Liver (tissue), 8 donors: ENCODE measurements at regions not wholly inside any gene's neighbourhood (a gene's known extent, or its start where the extent isn't known, plus 50 kb on each side); places are given as distances from the start of the nearest gene placed in this dataset.

Source experiments
- DNase-seq: peaks from one replicate; pipeline ENCODE4 v3.0.0-alpha.2; 2017; ENCODE audit warnings: low spot score
- H3K27ac ChIP-seq, 2 donors: one replicate each; pipeline ENCODE4 v1.7.0; 2013; ENCODE audit warnings: inconsistent platforms in 2 of 2, low read length in 2 of 2, control low read depth in 1 of 2, low read depth in 1 of 2, mild to moderate bottlenecking in 1 of 2
- H3K27me3 ChIP-seq, 4 donors: one replicate each; pipeline versions ENCODE4 v1.6.1 to v1.7.0; 2013; ENCODE audit warnings: low read length in 3 of 4, inconsistent platforms in 1 of 4, mild to moderate bottlenecking in 1 of 4, moderate library complexity in 1 of 4; ENCODE audit not compliant: control insufficient read depth in 4 of 4, insufficient read depth in 4 of 4
- H3K36me3 ChIP-seq, 4 donors: one replicate each; pipeline versions ENCODE4 v1.6.1 to v1.7.0; 2013; ENCODE audit warnings: low read length in 3 of 4, mild to moderate bottlenecking in 3 of 4, low read depth in 1 of 4, moderate library complexity in 1 of 4; ENCODE audit not compliant: control insufficient read depth in 4 of 4, insufficient read depth in 3 of 4
- H3K4me1 ChIP-seq, 4 donors: one replicate each; pipeline versions ENCODE4 v1.6.1 to v1.7.0; 2013; ENCODE audit warnings: low read length in 3 of 4, mild to moderate bottlenecking in 3 of 4, moderate library complexity in 1 of 4; ENCODE audit not compliant: control insufficient read depth in 4 of 4, insufficient read depth in 4 of 4
- H3K4me3 ChIP-seq, 3 donors: one replicate each; pipeline versions ENCODE4 v1.6.1 to v1.7.0; 2013; ENCODE audit warnings: low read length in 3 of 3, control low read depth in 1 of 3, low read depth in 1 of 3, mild to moderate bottlenecking in 1 of 3
- H3K9ac ChIP-seq, 2 donors: one replicate each; pipeline ENCODE4 v1.7.0; 2013; ENCODE audit warnings: low read length in 2 of 2, mild to moderate bottlenecking in 2 of 2, moderate library complexity in 2 of 2, control low read depth in 1 of 2, low read depth in 1 of 2
- H3K9me3 ChIP-seq, 4 donors: one replicate each; pipeline versions ENCODE4 v1.6.1 to v1.7.0; 2013; ENCODE audit warnings: low read length in 3 of 4; ENCODE audit not compliant: control insufficient read depth in 4 of 4
- ATF3 ChIP-seq: IDR thresholded peaks from 2 replicates; pipeline ENCODE4 v1.6.1; 2016; ENCODE audit warnings: antibody characterized with exemption
- CTCF ChIP-seq: fragments of 150-350 bp; IDR thresholded peaks from 2 replicates; pipeline ENCODE4 v1.5.1; 2017; ENCODE audit warnings: improper control_type of control experiment, low read depth, low read length; ENCODE audit not compliant: missing input control
- EGR1 ChIP-seq, 2 donors: IDR thresholded peaks; 2 replicates each; pipeline ENCODE4 v1.6.1; 2016 to 2018; ENCODE audit warnings: antibody characterized with exemption in 2 of 2, low read depth in 2 of 2
- FOXA1 ChIP-seq: IDR thresholded peaks from 2 replicates; pipeline ENCODE4 v1.6.1; 2016; ENCODE audit warnings: antibody characterized with exemption
- FOXA2 ChIP-seq: IDR thresholded peaks from 2 replicates; pipeline ENCODE4 v1.6.1; 2016; ENCODE audit warnings: antibody characterized with exemption
- GABPA ChIP-seq, 2 donors: IDR thresholded peaks in 1 of 2; conservative IDR thresholded peaks in 1 of 2; 2 replicates each; pipeline ENCODE4 v1.6.1; 2016; ENCODE audit warnings: antibody characterized with exemption in 2 of 2, mild to moderate bottlenecking in 1 of 2, moderate library complexity in 1 of 2
- HNF4G ChIP-seq: IDR thresholded peaks from 2 replicates; pipeline ENCODE4 v1.6.1; 2016; ENCODE audit warnings: antibody characterized with exemption
- JUND ChIP-seq, 2 donors: IDR thresholded peaks; 2 replicates each; pipeline ENCODE4 v1.6.1; 2016; ENCODE audit warnings: antibody characterized with exemption in 2 of 2
- NR2F2 ChIP-seq: IDR thresholded peaks from 2 replicates; pipeline ENCODE4 v1.6.1; 2016; ENCODE audit warnings: antibody characterized with exemption
- RAD21 ChIP-seq, 2 donors: IDR thresholded peaks; 2 replicates each; pipeline ENCODE4 v1.6.1; 2016; ENCODE audit warnings: antibody characterized with exemption in 2 of 2, mild to moderate bottlenecking in 2 of 2
- REST ChIP-seq: IDR thresholded peaks from 2 replicates; pipeline ENCODE4 v1.6.1; 2016; ENCODE audit warnings: antibody characterized with exemption, mild to moderate bottlenecking
- RXRA ChIP-seq, 2 donors: IDR thresholded peaks; 2 replicates each; pipeline ENCODE4 v1.6.1; 2017 to 2018; ENCODE audit warnings: antibody characterized with exemption in 2 of 2, mild to moderate bottlenecking in 1 of 2
- SP1 ChIP-seq: IDR thresholded peaks from 2 replicates; pipeline ENCODE4 v1.6.1; 2018; ENCODE audit warnings: antibody characterized with exemption, mild to moderate bottlenecking
- TAF1 ChIP-seq: conservative IDR thresholded peaks from 2 replicates; pipeline ENCODE4 v1.6.1; 2016; ENCODE audit warnings: antibody characterized with exemption, mild to moderate bottlenecking
- YY1 ChIP-seq: IDR thresholded peaks from 2 replicates; pipeline ENCODE4 v1.6.1; 2016; ENCODE audit warnings: antibody characterized with exemption, mild to moderate bottlenecking
- whole genome bisulfite sequencing: extraction: QIAGEN DNeasy Blood & Tissue Kit; methylation state at CpG from one replicate; pipeline ENCODE4 v1.1.7; 2013; 5-methylcytosine and 5-hydroxymethylcytosine counted together
- TF ChIP-seq, protein P1 (sequence below): IDR thresholded peaks from 2 replicates; pipeline ENCODE4 v1.6.1; 2016; ENCODE audit warnings: antibody characterized with exemption
- donor health status: healthy.
- donor health status: healthy.
- donor health status: healthy.
- donor health status: healthy.
- donor health status: healthy.

GRCh38 chrY:7543506-7543905, 632.0 kb upstream of the AMELY start:
- Histone ChIP-seq H3K27ac (no peak overlapping the region), H3K36me3 (no peaks in the 10 kb centered on the region), H3K4me1 (no peaks in the 10 kb centered on the region), H3K27me3 (no peaks in the 10 kb centered on the region), H3K9me3 (no peaks in the 10 kb centered on the region), H3K4me3 (no peak overlapping the region), H3K9ac (no peak overlapping the region)
- DNase-seq: no peak
- TF ChIP-seq REST (no peak), TAF1 (no peak), JUND (IDR thresholded peaks at IDR 0.05) (no peak), EGR1 (IDR thresholded peaks at IDR 0.05; ENCODE audit: low read depth in 2 of 2) (no peak), YY1 (no peak), SP1 (no peak)
- TF ChIP-seq, protein P1, sequence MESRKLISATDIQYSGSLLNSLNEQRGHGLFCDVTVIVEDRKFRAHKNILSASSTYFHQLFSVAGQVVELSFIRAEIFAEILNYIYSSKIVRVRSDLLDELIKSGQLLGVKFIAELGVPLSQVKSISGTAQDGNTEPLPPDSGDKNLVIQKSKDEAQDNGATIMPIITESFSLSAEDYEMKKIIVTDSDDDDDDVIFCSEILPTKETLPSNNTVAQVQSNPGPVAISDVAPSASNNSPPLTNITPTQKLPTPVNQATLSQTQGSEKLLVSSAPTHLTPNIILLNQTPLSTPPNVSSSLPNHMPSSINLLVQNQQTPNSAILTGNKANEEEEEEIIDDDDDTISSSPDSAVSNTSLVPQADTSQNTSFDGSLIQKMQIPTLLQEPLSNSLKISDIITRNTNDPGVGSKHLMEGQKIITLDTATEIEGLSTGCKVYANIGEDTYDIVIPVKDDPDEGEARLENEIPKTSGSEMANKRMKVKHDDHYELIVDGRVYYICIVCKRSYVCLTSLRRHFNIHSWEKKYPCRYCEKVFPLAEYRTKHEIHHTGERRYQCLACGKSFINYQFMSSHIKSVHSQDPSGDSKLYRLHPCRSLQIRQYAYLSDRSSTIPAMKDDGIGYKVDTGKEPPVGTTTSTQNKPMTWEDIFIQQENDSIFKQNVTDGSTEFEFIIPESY: no peak

- Histone ChIP-seq H3K4me1 (no peaks in the 10 kb centered on the region), H3K36me3 (no peaks in the 10 kb centered on the region), H3K4me3 (no peak overlapping the region), H3K27ac (no peak overlapping the region), H3K9ac (no peak overlapping the region), H3K9me3 (no peaks in the 10 kb centered on the region), H3K27me3 (no peaks in the 10 kb centered on the region)
- TF ChIP-seq HNF4G (no peak), CTCF (no peak), TAF1 (no peak), EGR1 (IDR thresholded peaks at IDR 0.05; ENCODE audit: low read depth in 2 of 2) (no peak), FOXA1 (no peak)
- WGBS: 76% methylated on average over 2 of the region's 2 CpGs
- no peak for DNase-seq
Measured at GRCh38 chrY:7542256-7542858, 630.8 kb upstream of the AMELY start.

DNA sequence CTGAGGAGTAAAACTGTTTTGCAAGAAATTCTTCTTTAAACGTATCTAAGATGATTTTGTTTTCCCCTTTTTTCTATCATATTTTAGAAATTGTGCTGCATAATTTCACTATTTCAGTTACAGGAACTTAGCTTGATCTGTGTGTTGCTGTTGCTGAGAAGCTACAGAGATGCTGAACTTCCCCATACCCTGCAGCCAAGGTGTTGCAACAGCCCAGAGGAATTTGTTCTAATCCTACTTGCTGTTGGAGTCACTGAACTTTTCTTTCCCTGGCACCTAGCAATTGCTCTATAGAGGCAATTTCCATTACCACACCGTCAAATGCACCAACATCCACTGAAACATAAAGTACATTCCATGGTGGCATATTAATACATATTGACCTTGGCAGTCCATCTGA, 617.8 kb upstream of the AMELY start:
- H3K4me3 ChIP-seq: no peak overlapping the region
- H3K9me3 ChIP-seq: no peaks in the 10 kb centered on the region
- DNase-seq: no peak
- no peak overlapping the region for H3K27ac ChIP-seq
- no peaks in the 10 kb centered on the region for H3K27me3 ChIP-seq
- H3K9ac ChIP-seq: no peak overlapping the region
- no peaks in the 10 kb centered on the region for H3K36me3 ChIP-seq
- 54% methylated on average over 2 of the region's 2 CpGs for WGBS
- H3K4me1 ChIP-seq: no peaks in the 10 kb centered on the region
- TF ChIP-seq JUND (IDR thresholded peaks at IDR 0.05) (no peak), FOXA2 (no peak), YY1 (no peak), TAF1 (no peak), RXRA (IDR thresholded peaks at IDR 0.05) (no peak), RAD21 (IDR thresholded peaks at IDR 0.05) (no peak), ATF3 (no peak), NR2F2 (no peak), EGR1 (IDR thresholded peaks at IDR 0.05; ENCODE audit: low read depth in 2 of 2) (no peak), FOXA1 (no peak), CTCF (no peak), GABPA (IDR thresholded peaks at IDR 0.05 in 1 of 2, conservative IDR thresholded peaks at IDR 0.05 in 1 of 2) (no peak)
